Stromal cell of bone marrow (primary cell): ENCODE measurements at regions not wholly inside any gene's neighbourhood (a gene's known extent, or its start where the extent isn't known, plus 50 kb on each side); places are given as distances from the start of the nearest gene placed in this dataset.
"Not testable (repeated sequence)": the region's sequence is repeated elsewhere in the genome, so short reads cannot be mapped to it uniquely, and the experiment has no call there.

Source experiments
- DNase-seq: peaks from one replicate; pipeline ENCODE4 v3.0.0-alpha.2; 2012; ENCODE audit warnings: low read depth

DNA sequence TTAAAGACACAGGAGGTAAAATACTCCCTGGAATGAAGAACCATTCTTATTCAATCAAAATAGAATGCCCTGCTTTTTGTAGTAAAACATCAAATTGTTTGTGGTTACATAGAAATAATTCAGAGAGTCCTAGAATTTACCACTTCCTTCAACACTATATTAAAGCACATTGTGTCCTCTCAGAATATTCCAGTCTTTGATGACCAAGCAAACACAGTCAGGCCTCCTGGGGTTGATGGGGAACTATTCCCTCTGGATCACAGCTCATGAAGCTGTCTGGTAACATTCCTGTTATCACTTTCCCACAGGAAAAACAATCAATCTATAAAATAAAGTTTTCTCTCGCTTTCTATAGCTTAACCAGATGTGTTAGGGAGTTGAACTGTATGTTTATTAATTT, 389.3 kb downstream of the KCNA4 start:
- no peak for DNase-seq

GRCh38 chr11:29623144-29623722, 393.6 kb downstream of the KCNA4 start:
- DNase-seq, result no peak

DNA sequence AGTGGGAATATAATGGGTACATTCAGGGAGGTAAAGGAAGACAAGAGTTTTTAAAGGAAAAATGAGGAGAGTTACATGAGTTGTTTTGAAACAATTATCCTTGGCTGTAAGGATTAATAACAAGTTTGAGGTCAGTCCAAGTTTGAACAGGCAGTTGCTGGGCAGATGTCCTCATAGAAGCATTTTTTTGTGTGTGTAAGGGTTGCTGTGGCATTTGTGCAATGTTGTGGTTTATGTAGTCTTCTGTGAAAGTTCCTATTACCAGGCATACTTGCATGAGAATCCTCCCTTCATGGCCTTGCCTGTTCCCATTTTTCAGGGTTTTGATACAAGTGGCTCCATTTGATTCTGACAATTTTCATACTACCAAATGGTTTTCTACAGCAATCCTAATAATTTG, 400.2 kb downstream of the KCNA4 start:
- DNase-seq, result peak; percentile 52

- no peak for DNase-seq
These were observed 404.4 kb downstream of the KCNA4 start for GRCh38 chr11:29612423-29612822.

- DNase-seq, result no peak
These were observed 410.3 kb downstream of the KCNA4 start for GRCh38 chr11:29606330-29607031.

DNA sequence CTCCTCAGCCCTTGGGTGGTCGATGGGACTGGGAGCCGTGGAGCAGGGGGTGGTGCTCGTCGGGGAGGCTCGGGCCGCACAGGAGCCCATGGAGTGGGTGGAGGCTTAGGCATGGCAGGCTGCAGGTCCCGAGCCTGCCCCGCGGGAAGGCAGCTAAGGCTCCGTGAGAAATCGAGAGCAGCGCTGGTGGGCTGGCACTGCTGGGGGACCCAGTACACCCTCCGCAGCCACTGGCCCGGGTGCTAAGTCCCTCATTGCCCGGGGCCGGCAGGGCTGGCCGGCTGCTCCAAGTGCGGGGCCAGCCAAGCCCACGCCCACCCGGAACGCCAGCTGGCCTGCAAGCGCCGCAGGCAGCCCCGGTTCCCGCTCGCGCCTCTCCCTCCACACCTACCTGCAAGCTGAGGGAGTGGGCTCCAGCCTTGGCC, 416.7 kb downstream of the KCNA4 start:
- not testable (repeated sequence) for DNase-seq

- no peak for DNase-seq
These were observed 432.5 kb downstream of the KCNA4 start for GRCh38 chr11:29584342-29584741.

DNA sequence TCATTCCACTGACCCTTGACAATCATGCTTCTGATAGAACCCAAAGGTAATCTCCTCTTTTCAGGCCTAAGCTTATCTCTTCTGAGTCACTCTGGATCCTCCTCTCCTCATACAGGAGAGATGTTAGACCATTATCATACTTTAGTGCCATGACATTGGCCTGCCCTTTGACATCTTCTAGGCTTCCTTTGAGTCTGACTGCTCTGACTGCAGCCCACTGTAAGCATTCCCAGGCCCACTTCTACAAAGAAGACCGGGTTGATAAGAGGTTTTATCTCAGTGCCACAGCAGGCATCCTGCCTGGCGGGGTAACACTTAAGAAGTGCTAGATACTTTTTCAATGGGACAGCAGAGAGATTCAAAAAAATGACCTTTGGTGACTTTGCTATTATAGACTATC, 438.0 kb downstream of the KCNA4 start:
- no peak for DNase-seq

DNA sequence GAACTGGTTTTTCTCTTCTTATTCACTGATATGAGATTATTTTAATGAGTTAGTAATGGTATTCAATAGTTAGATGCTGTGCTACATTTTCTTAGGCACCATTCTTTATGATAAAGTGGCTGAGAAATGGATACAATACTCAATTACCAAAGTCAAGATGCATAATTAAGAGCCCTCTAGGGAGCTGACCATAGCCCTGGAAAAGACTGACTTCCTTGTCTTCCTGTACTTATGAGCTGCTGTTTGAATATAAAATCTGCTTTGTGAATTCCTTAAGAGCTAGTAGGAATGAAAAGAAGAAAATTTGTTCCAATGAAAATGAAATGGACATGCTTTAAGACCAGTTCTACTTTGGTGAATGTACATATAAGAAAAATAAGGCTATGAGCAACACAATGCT, 452.3 kb downstream of the KCNA4 start:
- DNase-seq, result no peak

- DNase-seq, result no peak
These were observed 454.6 kb downstream of the KCNA4 start for GRCh38 chr11:29562183-29562582.

GRCh38 chr11:29553990-29554389, 462.8 kb downstream of the KCNA4 start:
- no peak for DNase-seq

DNA sequence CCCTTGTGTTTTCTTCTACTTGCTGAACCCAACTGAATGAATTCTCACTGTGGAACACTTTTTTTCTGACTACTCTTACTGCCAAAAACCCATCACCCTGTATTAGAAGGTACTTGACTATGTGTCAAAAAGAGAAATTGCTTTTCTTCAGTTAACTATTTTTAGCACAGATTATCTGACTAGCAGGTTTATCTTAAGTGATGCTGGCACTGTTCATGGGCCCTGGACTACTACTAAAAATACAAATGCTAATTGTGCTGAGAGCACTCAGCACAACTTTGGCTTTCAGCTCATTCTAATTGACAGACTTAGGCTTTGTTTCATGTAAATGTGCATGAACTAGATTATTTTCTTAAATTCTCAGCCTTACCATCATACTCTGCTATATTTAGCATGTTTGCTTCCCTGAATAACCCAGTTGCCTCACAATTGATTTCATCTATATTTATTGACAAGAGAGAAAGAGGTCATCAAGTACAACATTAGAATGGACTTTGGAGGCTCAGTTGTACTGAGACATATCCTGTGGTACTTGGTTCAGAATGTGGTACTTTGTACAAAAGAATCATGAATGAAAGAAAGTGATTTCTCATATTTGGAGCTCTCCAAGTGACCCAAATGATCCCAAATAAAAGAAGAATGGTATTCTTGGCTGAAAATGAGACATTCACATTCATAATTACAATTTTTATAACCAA, 478.3 kb downstream of the KCNA4 start:
- no peak for DNase-seq

DNA sequence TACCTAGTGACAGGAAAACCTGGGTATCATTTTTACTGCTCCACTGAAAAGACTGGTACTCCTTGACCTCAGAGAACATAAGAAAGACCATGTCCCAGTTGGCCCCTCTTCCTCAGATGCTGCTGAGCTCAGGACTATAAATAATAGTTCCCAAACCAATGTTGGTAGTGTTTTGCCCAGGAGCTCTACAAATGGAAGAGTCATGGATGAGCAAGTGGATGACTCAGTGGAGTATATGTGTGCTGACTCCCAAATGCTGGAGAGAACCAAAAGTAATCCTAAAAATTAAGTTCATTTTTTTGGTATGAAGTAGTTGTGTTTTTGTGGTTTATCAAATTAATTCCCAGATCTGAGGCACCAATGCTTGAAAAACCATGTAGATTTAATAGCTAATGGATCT, 482.0 kb downstream of the KCNA4 start:
- DNase-seq, result peak; percentile 73

DNA sequence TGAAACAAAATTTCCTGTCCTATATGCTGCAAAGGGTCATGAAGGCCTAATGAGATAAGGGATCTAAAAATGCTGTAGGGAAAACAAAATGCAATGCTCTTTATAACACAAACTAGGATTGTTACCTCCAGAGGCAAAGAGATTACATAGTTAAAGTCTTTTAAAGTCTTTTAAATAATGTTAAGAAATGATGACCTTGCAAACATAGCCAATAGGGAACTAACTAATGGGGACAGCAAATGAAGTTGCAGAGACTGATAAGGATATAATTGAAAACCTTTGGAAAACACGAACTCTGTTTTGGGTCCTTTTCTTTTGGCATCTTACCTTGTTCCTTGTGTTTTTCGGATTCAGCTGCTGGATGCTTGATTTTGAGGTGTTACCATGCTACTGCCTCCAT, 485.9 kb downstream of the KCNA4 start:
- DNase-seq, result no peak

DNA sequence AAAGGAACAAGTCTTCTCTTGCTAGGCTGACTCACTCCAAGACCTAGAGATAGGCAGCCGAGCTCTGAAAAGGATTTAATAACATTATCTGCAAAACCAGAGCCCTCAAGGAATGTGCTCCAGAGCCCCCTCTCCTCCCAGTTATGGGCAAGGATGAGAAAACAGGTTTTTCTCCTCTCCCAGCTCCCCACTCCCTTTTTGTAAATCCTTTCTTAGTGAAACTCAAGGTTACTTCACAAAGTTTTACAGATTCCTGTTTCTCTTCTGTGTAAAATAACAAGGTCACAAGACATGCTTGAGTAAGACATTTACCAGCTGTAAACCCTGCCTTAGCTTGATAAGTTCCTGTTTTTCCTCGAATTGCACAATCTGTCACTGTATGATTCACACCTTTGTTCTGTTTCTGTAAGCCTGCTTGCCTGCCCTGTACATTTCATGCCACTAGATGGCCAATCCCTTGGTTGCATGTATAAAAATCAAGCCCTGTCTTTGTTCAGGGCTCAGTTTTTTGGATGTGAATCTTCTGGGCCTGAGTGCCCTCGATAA, 489.4 kb downstream of the KCNA4 start:
- DNase-seq, result peak; percentile 45

GRCh38 chr11:29518389-29519174, 498.2 kb downstream of the KCNA4 start:
- DNase-seq, result no peak

DNA sequence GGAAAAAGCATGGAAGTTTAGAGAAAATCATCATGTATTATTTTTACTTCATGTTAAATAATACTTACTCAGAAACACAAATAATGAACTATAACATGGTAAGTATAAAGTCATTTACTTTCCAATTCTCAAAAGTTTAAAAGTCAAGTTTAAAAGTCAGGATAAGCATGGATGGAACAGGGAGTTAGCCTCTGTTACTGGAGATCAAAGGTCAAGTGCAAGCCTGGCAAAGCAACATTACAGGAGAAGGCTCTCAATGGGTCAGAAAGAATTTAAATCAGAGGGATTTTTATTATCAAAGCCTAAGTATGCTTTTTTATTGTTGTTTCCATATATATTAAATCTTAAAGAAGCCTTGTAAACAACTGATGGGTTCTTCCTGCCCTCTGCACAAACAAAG, 505.4 kb downstream of the KCNA4 start:
- DNase-seq, result no peak

DNA sequence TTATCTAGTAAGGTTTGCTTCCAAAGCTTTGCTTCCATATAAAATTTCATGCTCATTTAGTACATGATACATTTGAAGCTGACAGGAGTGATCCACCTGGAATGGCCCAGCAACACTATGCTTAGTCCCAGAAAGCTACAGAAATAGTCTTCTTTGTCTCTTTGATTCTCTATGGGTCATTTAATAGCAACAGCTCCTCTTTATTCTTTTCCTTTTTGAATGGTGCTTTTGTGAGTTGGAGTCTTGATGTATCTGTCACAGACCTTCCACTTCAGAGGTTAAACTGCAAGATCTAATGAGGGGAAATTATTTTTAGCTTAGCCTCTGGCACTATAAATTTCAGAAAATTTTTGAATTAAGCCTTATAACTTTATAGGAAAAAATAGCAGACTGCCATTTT, 509.5 kb downstream of the KCNA4 start:
- DNase-seq, result no peak

GRCh38 chr11:29495676-29496075, 521.2 kb downstream of the KCNA4 start:
- no peak for DNase-seq

DNA sequence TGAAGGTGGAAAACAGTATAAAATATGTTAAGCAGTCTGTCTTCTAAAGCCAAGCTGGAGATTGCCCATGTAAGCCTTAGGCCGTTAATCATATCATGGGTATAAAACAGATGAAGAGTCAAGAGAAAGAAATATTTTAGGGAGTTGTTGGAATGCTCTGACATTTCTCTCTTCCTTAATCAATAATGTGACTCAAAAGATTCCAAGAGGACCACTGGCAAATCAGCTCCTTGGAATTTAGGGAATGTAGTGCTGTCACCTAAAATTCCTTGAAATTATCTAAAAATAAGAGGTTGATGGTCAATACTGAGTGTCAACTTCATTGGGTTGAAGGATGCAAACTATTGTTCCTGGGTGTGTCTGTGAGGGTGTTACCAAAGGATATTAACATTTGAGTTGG, 525.9 kb downstream of the KCNA4 start:
- DNase-seq, result no peak

DNA sequence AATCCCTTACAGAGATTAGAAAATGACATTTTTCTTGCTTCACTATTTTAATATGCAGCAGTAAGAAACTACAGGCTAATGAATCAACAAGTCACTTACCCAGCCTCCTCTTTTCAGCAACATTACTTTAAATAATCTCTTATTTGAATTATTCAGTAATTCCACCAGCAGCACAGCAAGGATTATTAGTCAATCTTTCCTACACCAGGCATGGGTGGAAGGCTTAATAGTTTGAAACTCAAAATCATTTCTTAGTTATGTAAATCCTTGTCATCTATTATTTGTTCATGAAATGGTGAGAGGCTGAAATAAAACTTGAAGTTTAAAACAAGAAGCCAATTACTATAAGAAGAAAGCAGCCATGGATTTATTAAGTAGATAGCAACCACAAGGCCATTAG, 530.5 kb downstream of the KCNA4 start:
- DNase-seq, result no peak

DNA sequence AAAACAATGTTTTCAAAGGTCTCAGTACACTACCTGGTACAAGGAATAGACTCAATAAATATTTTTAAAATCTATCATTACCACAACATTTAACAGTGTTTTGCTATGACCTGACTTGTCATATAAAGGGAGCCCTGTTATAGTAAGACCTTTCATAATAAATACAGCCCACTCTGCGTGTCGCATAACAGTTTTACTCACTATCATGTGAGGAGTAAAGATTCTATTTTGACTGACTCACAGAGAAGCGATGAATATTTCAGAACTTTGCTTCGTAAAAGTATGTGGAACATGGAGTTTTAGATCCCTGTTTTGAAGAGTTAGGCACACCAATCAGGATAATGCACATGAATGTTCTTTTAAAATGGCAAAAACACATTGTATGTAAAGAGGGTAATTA, 531.2 kb downstream of the KCNA4 start:
- DNase-seq, result no peak
